GM12873 (cell line): ENCODE measurements at regions not wholly inside any gene's neighbourhood (a gene's known extent, or its start where the extent isn't known, plus 50 kb on each side); places are given as distances from the start of the nearest gene placed in this dataset.

Experiments used
- CTCF ChIP-seq: IDR thresholded peaks from 2 replicates; pipeline ENCODE4 v1.5.1; 2012; ENCODE audit warnings: low read depth, mild to moderate bottlenecking, moderate library complexity, low read length, control low read depth; ENCODE audit not compliant: insufficient read depth; ENCODE audit errors: missing control alignments

GRCh38 chr15:95988574-95988887, 342.0 kb upstream of the NR2F2 start:
- no peak for TF ChIP-seq CTCF

GRCh38 chr15:95989392-95989791, 341.1 kb upstream of the NR2F2 start:
- no peak for TF ChIP-seq CTCF

- TF ChIP-seq CTCF = no peak
Measured at GRCh38 chr15:95990833-95991232, 339.7 kb upstream of the NR2F2 start.

GRCh38 chr15:95994418-95994817, 336.1 kb upstream of the NR2F2 start:
- TF ChIP-seq CTCF = no peak

- TF ChIP-seq CTCF = no peak
Measured at GRCh38 chr15:95995375-95996168, 334.9 kb upstream of the NR2F2 start.

GRCh38 chr15:95996494-95996893, 334.0 kb upstream of the NR2F2 start:
- TF ChIP-seq CTCF = no peak

- no peak for TF ChIP-seq CTCF
Measured at GRCh38 chr15:95998935-95999334, 331.6 kb upstream of the NR2F2 start.
